Endodermal cell (in vitro differentiated cells): ENCODE measurements at regions not wholly inside any gene's neighbourhood (a gene's known extent, or its start where the extent isn't known, plus 50 kb on each side); places are given as distances from the start of the nearest gene placed in this dataset.

Experiments
- DNase-seq: peaks from one replicate; pipeline ENCODE4 v3.0.0-alpha.2; 2017
- H3K27ac ChIP-seq: 2 replicates; pipeline ENCODE4 v1.5.1; 2013; ENCODE audit warnings: mild to moderate bottlenecking, low read depth, low read length, moderate library complexity
- H3K27me3 ChIP-seq: 2 replicates; pipeline ENCODE4 v1.6.1; 2013; ENCODE audit warnings: mild to moderate bottlenecking, low read length, moderate library complexity; ENCODE audit not compliant: insufficient read depth, control insufficient read depth, poor library complexity, severe bottlenecking
- H3K36me3 ChIP-seq: 2 replicates; pipeline ENCODE4 v1.7.0; 2013; ENCODE audit warnings: mild to moderate bottlenecking, low read length, moderate library complexity; ENCODE audit not compliant: control insufficient read depth, insufficient read depth
- H3K4me1 ChIP-seq: one replicate; pipeline ENCODE4 v1.7.0; 2013; ENCODE audit warnings: low read length; ENCODE audit not compliant: control insufficient read depth, insufficient read depth
- H3K4me3 ChIP-seq: 2 replicates; pipeline ENCODE4 v1.5.1; 2013; ENCODE audit warnings: mild to moderate bottlenecking, low read length, moderate library complexity
- H3K9ac ChIP-seq: 2 replicates; pipeline ENCODE4 v1.6.1; 2013; ENCODE audit warnings: mild to moderate bottlenecking, low read length, moderate library complexity; ENCODE audit not compliant: poor library complexity, severe bottlenecking; ENCODE audit errors: extremely low read depth
- H3K9me3 ChIP-seq: 2 replicates; pipeline ENCODE4 v1.6.1; 2013; ENCODE audit warnings: mild to moderate bottlenecking, low read length, moderate library complexity; ENCODE audit not compliant: control insufficient read depth
- H3K27ac Mint-ChIP-seq: 2 replicates; pipeline ENCODE4 v1.8.0; 2020; ENCODE audit warnings: mixed read lengths
- H3K27me3 Mint-ChIP-seq: 2 replicates; pipeline ENCODE4 v1.8.0; 2021; ENCODE audit warnings: mild to moderate bottlenecking, mixed read lengths; ENCODE audit not compliant: insufficient read depth
- H3K36me3 Mint-ChIP-seq: 2 replicates; pipeline ENCODE4 v1.8.0; 2020; ENCODE audit warnings: low read depth, mixed read lengths
- H3K4me1 Mint-ChIP-seq: 2 replicates; pipeline ENCODE4 v1.8.0; 2020; ENCODE audit warnings: mixed read lengths
- H3K4me3 Mint-ChIP-seq: 2 replicates; pipeline ENCODE4 v1.8.0; 2020; ENCODE audit warnings: mild to moderate bottlenecking, moderate library complexity, mixed read lengths
- H3K9me3 Mint-ChIP-seq: 2 replicates; pipeline ENCODE4 v1.8.0; 2020; ENCODE audit warnings: mild to moderate bottlenecking, mixed read lengths
- WGBS, 2 experiments: methylation state at CpG; one replicate each; pipeline versions ENCODE4 v1.1.5 to v1.1.7; 2013; ENCODE audit warnings: missing lambda C conversion rate in 2 of 2, mixed read lengths in 1 of 2; ENCODE audit not compliant: insufficient coverage in 1 of 2, insufficient read length in 1 of 2; 5-methylcytosine and 5-hydroxymethylcytosine counted together
- TF ChIP-seq, protein P1 (sequence below): fragments of 200-600 bp; sonication (generic); conservative IDR thresholded peaks from 2 replicates; pipeline ENCODE4 v1.5.0; 2021; ENCODE audit warnings: antibody characterized with exemption, mild to moderate bottlenecking

DNA sequence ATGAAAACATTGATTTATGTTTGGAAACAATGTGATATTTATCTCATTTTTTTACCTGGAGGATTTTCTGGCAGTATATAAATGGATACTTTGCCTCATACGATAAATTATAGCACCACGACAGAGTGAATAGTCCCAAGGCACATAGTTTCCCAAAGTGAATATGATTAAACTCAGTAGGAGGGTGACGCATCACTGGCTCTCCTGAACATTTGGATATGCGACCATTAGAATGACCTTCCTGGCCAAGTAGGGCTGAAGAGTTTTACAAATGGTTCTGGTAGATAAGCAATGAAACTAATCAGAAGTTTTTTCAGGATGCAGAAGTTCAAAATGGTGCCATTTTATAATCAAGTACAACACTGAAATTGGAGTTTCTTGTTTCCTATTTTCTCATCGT is 397.7 kb downstream of the AASDHPPT start:
- peaks cover 16% of the 10 kb centered on the region for H3K27me3 ChIP-seq
- peaks cover 5% of the 10 kb centered on the region for H3K4me1 ChIP-seq
- H3K9me3 ChIP-seq, result peaks cover 20% of the 10 kb centered on the region
- no peaks in the 10 kb centered on the region for H3K36me3 ChIP-seq
- no peak overlapping the region for H3K27ac ChIP-seq
- TF ChIP-seq, protein P1, sequence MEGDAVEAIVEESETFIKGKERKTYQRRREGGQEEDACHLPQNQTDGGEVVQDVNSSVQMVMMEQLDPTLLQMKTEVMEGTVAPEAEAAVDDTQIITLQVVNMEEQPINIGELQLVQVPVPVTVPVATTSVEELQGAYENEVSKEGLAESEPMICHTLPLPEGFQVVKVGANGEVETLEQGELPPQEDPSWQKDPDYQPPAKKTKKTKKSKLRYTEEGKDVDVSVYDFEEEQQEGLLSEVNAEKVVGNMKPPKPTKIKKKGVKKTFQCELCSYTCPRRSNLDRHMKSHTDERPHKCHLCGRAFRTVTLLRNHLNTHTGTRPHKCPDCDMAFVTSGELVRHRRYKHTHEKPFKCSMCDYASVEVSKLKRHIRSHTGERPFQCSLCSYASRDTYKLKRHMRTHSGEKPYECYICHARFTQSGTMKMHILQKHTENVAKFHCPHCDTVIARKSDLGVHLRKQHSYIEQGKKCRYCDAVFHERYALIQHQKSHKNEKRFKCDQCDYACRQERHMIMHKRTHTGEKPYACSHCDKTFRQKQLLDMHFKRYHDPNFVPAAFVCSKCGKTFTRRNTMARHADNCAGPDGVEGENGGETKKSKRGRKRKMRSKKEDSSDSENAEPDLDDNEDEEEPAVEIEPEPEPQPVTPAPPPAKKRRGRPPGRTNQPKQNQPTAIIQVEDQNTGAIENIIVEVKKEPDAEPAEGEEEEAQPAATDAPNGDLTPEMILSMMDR, result no peak
- no peak for DNase-seq
- Mint-ChIP-seq H3K36me3 (no peaks in the 10 kb centered on the region), H3K27me3 (peaks cover 16% of the 10 kb centered on the region), H3K4me1 (peaks cover 12% of the 10 kb centered on the region), H3K9me3 (peaks cover 10% of the 10 kb centered on the region), H3K4me3 (no peak overlapping the region), H3K27ac (no peak overlapping the region)
- no peak overlapping the region for H3K9ac ChIP-seq
- H3K4me3 ChIP-seq, result no peak overlapping the region
- WGBS, 2 experiments, result 94 to 97% methylated on average over 4 to 5 of the region's 5 CpGs

DNA sequence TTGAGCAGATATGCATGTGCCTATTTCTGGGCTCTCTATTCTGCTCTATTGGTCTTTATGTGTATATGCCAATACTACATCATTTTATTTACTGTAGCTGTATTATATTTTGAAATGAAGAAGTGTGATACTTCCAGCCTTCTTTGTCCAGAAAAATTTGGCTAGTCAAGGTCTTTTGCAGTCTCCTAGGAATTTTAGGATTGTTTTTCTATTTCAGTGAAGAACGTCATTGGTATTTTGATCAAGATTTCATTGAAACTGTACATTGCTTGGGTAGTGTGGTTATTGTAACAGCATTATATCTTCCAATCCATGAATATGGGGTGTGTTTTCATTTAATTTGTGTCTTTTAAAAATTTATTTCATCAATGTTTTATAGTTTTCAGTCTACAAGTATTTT is 400.3 kb downstream of the AASDHPPT start:
- DNase-seq, result no peak
- TF ChIP-seq, protein P1, result no peak
- no peak overlapping the region for H3K27ac ChIP-seq
- H3K36me3 ChIP-seq, result no peaks in the 10 kb centered on the region
- no peak overlapping the region for H3K27ac Mint-ChIP-seq
- no peak overlapping the region for H3K9ac ChIP-seq
- H3K9me3 Mint-ChIP-seq, result peaks cover 10% of the 10 kb centered on the region
- 100% methylated on average over 1 of the region's 1 CpG; no CpG with 5 or more reads in 1 of the 2 experiments for WGBS, 2 experiments
- H3K4me3 Mint-ChIP-seq, result no peak overlapping the region
- H3K27me3 ChIP-seq, result no peaks in the 10 kb centered on the region
- no peaks in the 10 kb centered on the region for H3K36me3 Mint-ChIP-seq
- peaks cover 20% of the 10 kb centered on the region for H3K9me3 ChIP-seq
- no peaks in the 10 kb centered on the region for H3K27me3 Mint-ChIP-seq
- H3K4me3 ChIP-seq, result no peak overlapping the region
- no peaks in the 10 kb centered on the region for H3K4me1 ChIP-seq
- peaks cover 8% of the 10 kb centered on the region for H3K4me1 Mint-ChIP-seq

DNA sequence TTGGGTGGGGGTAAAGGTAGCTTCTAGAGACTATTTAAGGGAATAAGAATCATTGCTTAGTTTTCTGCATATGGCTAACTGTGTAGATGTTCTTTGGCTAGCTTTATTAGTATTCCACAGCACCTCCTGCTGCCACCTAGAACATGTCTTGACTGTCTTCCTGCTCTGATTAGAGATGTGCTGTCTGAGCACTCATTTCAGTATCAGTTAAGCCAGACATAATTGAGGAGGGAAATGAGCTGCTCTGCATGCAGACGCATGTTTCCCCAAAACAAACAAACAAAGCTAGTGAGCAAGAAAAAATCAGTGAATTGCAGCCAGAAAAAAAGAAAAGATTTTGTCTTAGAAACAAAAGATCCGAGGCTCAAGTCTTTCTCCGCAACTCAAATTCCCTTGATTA is 402.2 kb downstream of the AASDHPPT start:
- no peak overlapping the region for H3K9ac ChIP-seq
- H3K36me3 Mint-ChIP-seq, result no peaks in the 10 kb centered on the region
- H3K27ac Mint-ChIP-seq, result no peak overlapping the region
- peak overlapping the region; percentile 14 for H3K27ac ChIP-seq
- no peak for DNase-seq
- H3K27me3 ChIP-seq, result no peaks in the 10 kb centered on the region
- H3K4me1 ChIP-seq, result no peaks in the 10 kb centered on the region
- TF ChIP-seq, protein P1, result no peak
- peaks cover under 1% of the 10 kb centered on the region for H3K9me3 Mint-ChIP-seq
- WGBS, 2 experiments, result 88 to 96% methylated on average over 2 to 3 of the region's 3 CpGs
- no peak overlapping the region for H3K4me3 ChIP-seq
- no peaks in the 10 kb centered on the region for H3K36me3 ChIP-seq
- H3K4me1 Mint-ChIP-seq, result peaks cover 6% of the 10 kb centered on the region
- H3K9me3 ChIP-seq, result peaks cover 8% of the 10 kb centered on the region
- no peak overlapping the region for H3K4me3 Mint-ChIP-seq
- H3K27me3 Mint-ChIP-seq, result no peaks in the 10 kb centered on the region
